ENCODE measurements at regions not wholly inside any gene's neighbourhood (a gene's known extent, or its start where the extent isn't known, plus 50 kb on each side); places are given as distances from the start of the nearest gene placed in this dataset.
A peak's percentile ranks its signal among the peaks of the same experiment; 100 is the strongest.

GRCh38 chr5:175388531-175388930 is 55.5 kb downstream of the DRD1 start:
- no peak for TF ChIP-seq POLR2A (IDR thresholded peaks at IDR 0.05; ENCODE audit: low read depth, low read length)
- FAIRE-seq (no peak), DNase-seq (ENCODE audit: insufficient read length, low spot score) (no peak)

GRCh38 chr5:175387144-175387543 is 56.8 kb downstream of the DRD1 start:
- no peak for FAIRE-seq
- TF ChIP-seq POLR2A (IDR thresholded peaks at IDR 0.05; ENCODE audit: low read depth, low read length) = no peak
- no peak for DNase-seq (ENCODE audit: insufficient read length, low spot score)

- FAIRE-seq = no peak
- DNase-seq (ENCODE audit: insufficient read length, low spot score) = no peak
- TF ChIP-seq POLR2A (IDR thresholded peaks at IDR 0.05; ENCODE audit: low read depth, low read length) = no peak
Observed at GRCh38 chr5:175386526-175386925, 57.5 kb downstream of the DRD1 start.

GRCh38 chr5:175385691-175386362 is 58.2 kb downstream of the DRD1 start:
- no peak for TF ChIP-seq POLR2A (IDR thresholded peaks at IDR 0.05; ENCODE audit: low read depth, low read length)
- FAIRE-seq = no peak
- no peak for DNase-seq (ENCODE audit: insufficient read length, low spot score)

- TF ChIP-seq POLR2A (IDR thresholded peaks at IDR 0.05; ENCODE audit: low read depth, low read length) = no peak
- no peak for DNase-seq (ENCODE audit: insufficient read length, low spot score)
- FAIRE-seq = no peak
Observed at GRCh38 chr5:175384724-175385552, 59.0 kb downstream of the DRD1 start.

- TF ChIP-seq POLR2A (IDR thresholded peaks at IDR 0.05; ENCODE audit: low read depth, low read length) = no peak
- DNase-seq (ENCODE audit: insufficient read length, low spot score) (no peak), FAIRE-seq (no peak)
Observed at GRCh38 chr5:175383350-175383749, 60.6 kb downstream of the DRD1 start.

- DNase-seq (ENCODE audit: insufficient read length, low spot score) (no peak), FAIRE-seq (no peak)
- no peak for TF ChIP-seq POLR2A (IDR thresholded peaks at IDR 0.05; ENCODE audit: low read depth, low read length)
Observed at GRCh38 chr5:175382171-175382570, 61.8 kb downstream of the DRD1 start.

- FAIRE-seq (no peak), DNase-seq (ENCODE audit: insufficient read length, low spot score) (no peak)
- no peak for TF ChIP-seq POLR2A (IDR thresholded peaks at IDR 0.05; ENCODE audit: low read depth, low read length)
Observed at GRCh38 chr5:175381130-175381529, 62.9 kb downstream of the DRD1 start.

GRCh38 chr5:175380701-175381100 is 63.3 kb downstream of the DRD1 start:
- FAIRE-seq (no peak), DNase-seq (ENCODE audit: insufficient read length, low spot score) (no peak)
- no peak for TF ChIP-seq POLR2A (IDR thresholded peaks at IDR 0.05; ENCODE audit: low read depth, low read length)

GRCh38 chr5:175379867-175380266 is 64.1 kb downstream of the DRD1 start:
- DNase-seq (ENCODE audit: insufficient read length, low spot score) = no peak
- TF ChIP-seq POLR2A (IDR thresholded peaks at IDR 0.05; ENCODE audit: low read depth, low read length) = no peak
- no peak for FAIRE-seq

- DNase-seq (ENCODE audit: insufficient read length, low spot score) (peak; percentile 34), FAIRE-seq (peak; percentile 83)
- no peak for TF ChIP-seq POLR2A (IDR thresholded peaks at IDR 0.05; ENCODE audit: low read depth, low read length)
Observed at GRCh38 chr5:175378444-175379028, 65.4 kb downstream of the DRD1 start.

- FAIRE-seq = no peak
- TF ChIP-seq POLR2A (IDR thresholded peaks at IDR 0.05; ENCODE audit: low read depth, low read length) = no peak
Observed at GRCh38 chr5:175377816-175378215, 66.2 kb downstream of the DRD1 start.

GRCh38 chr5:175374166-175374875 is 69.7 kb downstream of the DRD1 start:
- no peak for FAIRE-seq
- no peak for DNase-seq (ENCODE audit: insufficient read length, low spot score)

More at GRCh38 chr5:175377816-175378215, 66.2 kb downstream of the DRD1 start:
- DNase-seq (ENCODE audit: insufficient read length, low spot score) = no peak

GRCh38 chr5:175365866-175366265 is 78.1 kb downstream of the DRD1 start:
- DNase-seq (ENCODE audit: insufficient read length, low spot score) = no peak
- FAIRE-seq = no peak
- TF ChIP-seq POLR2A (IDR thresholded peaks at IDR 0.05; ENCODE audit: low read depth, low read length) = no peak

More at GRCh38 chr5:175374166-175374875, 69.7 kb downstream of the DRD1 start:
- no peak for TF ChIP-seq POLR2A (IDR thresholded peaks at IDR 0.05; ENCODE audit: low read depth, low read length)
